ENCODE measurements at regions not wholly inside any gene's neighbourhood (a gene's known extent, or its start where the extent isn't known, plus 50 kb on each side); places are given as distances from the start of the nearest gene placed in this dataset.

DNA sequence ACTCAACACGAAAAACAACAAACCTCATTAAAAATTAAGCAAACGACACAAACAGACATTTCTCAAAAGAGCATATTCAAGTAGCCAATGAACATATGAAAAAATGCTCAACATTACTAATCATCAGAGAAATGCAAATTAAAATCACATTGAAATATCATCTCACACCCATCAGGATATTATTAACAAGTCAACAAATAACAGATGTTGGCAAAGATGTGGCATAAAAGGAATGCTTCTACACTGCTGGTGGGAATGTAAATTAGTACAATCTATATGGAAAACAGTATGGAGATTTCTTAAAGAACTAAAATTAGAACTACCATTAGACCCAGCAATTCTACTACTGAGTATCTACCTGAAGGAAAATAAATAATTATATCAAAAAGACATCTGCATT, 182.2 kb downstream of the KITLG start:
- TF ChIP-seq, protein P1, sequence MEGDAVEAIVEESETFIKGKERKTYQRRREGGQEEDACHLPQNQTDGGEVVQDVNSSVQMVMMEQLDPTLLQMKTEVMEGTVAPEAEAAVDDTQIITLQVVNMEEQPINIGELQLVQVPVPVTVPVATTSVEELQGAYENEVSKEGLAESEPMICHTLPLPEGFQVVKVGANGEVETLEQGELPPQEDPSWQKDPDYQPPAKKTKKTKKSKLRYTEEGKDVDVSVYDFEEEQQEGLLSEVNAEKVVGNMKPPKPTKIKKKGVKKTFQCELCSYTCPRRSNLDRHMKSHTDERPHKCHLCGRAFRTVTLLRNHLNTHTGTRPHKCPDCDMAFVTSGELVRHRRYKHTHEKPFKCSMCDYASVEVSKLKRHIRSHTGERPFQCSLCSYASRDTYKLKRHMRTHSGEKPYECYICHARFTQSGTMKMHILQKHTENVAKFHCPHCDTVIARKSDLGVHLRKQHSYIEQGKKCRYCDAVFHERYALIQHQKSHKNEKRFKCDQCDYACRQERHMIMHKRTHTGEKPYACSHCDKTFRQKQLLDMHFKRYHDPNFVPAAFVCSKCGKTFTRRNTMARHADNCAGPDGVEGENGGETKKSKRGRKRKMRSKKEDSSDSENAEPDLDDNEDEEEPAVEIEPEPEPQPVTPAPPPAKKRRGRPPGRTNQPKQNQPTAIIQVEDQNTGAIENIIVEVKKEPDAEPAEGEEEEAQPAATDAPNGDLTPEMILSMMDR (IDR thresholded peaks at IDR 0.05; ENCODE audit: low read depth, low read length) = no peak
- H3K4me3 ChIP-seq (ENCODE audit: low read depth, low read length) = no peak overlapping the region

DNA sequence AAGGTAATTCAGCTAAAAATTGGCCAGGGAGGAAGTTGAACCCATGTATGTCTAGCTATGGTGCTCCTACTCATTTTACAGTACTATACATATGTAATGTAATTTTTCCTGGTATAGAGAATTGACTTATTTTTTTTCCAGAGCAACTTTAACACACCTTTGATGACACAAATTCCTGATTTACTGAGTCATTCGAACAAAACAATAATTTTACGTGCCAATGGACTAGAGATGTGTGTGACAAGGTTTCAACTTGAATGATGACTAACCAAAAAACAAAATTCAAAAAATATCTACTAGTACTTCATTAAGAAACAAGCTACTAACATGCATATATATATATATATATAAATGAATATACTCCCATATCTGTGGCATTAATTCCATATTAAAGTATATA, 180.5 kb downstream of the KITLG start:
- TF ChIP-seq, protein P1 (IDR thresholded peaks at IDR 0.05; ENCODE audit: low read depth, low read length) = no peak
- H3K4me3 ChIP-seq (ENCODE audit: low read depth, low read length) = no peak overlapping the region

DNA sequence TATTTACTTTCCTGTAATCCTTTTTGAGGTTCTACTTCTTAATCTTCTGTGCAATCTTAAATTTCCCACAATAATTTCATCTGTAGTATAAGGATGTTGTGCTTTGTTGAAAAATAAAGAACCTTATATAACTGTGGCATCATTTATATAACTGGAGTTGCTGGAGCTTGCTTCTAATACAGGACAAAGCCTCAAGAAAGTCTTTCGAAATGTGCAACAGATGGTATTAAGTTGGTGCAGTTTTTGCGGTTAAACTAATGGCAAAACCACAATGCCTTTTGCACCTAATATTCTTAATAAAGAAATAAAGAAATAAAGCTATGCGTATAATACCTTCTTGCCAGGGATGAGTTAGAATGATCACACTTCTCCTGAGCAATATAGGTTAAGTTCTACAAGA, 180.0 kb downstream of the KITLG start:
- H3K4me3 ChIP-seq (ENCODE audit: low read depth, low read length) = no peak overlapping the region
- TF ChIP-seq, protein P1 (IDR thresholded peaks at IDR 0.05; ENCODE audit: low read depth, low read length) = no peak

DNA sequence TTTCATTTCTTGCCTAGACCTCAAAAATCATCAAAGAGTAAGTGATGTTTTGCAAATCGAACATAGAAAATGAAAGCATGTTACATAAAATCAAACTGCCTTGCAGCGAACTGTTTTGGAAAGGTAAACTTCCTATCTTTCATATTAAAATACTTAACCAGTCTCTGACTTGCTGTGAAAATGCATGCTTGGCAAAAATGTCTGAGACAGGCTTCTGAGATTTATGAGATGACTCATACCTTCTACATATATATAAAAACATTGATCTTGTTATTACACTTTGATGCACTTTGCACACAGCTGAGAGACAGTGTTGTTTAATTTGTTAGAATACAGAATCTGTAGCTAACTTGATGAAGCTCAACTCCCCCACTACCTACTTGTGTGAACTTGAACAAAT, 179.1 kb downstream of the KITLG start:
- TF ChIP-seq, protein P1 (IDR thresholded peaks at IDR 0.05; ENCODE audit: low read depth, low read length) = no peak
- no peak overlapping the region for H3K4me3 ChIP-seq (ENCODE audit: low read depth, low read length)

DNA sequence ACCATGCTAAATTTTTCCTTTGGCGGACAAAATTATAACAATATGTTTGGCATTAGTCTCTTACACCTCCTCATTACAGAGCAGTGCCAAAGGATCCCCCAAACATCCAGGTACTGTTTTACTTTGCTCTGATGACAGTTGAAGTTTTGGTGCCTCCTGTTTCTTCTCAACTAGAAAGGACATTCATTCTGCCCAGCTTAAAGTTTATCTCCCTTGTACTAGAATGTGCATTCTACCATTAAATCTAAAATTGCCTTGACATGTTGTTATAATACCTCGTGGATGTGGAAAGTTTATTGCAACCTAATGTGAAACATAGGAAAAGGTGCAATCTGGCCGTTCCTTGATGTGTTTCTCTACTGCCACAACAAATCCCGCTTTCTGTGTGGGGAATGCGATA, 173.4 kb downstream of the KITLG start:
- H3K4me3 ChIP-seq (ENCODE audit: low read depth, low read length) = no peak overlapping the region
- TF ChIP-seq, protein P1 (IDR thresholded peaks at IDR 0.05; ENCODE audit: low read depth, low read length) = no peak

DNA sequence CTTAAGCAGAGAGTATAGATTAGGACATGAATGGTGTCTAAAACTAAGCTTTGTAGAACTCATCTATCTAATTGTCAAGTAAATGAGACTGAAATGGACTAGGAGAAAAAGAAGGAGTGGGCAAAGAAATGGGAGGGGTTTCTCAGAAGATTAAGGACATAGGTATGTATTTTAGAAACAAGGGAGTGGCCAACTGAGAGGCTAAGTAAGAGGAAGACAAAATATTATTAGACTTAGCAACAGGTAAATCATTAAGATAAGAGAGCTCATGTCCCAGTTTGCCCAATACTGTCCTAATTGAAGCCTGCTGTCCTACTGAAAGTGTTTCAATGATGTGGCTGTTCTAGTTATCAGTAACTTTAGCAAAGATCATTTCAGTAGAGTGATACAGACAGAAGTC, 171.4 kb downstream of the KITLG start:
- H3K4me3 ChIP-seq (ENCODE audit: low read depth, low read length) = no peak overlapping the region
- TF ChIP-seq, protein P1 (IDR thresholded peaks at IDR 0.05; ENCODE audit: low read depth, low read length) = no peak

DNA sequence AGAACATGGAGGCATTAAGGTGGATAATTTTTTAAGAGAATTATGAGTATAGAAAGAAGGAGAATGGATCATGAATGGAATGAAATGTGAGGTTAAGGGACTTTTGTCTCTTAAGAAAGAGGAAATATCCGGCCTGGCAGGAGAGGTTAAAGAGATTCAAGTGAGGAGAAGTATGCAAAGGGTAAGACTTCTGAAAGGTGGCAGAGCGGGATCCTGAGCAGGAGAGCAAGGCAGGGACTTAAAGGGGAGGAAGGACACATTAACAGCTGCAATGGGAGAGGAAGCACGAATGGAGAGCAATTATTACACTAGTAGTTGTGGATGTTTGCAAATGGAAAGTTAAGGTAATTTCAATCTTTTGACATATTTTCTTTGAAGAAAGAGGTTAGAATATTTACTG, 171.0 kb downstream of the KITLG start:
- H3K4me3 ChIP-seq (ENCODE audit: low read depth, low read length) = no peak overlapping the region
- TF ChIP-seq, protein P1 (IDR thresholded peaks at IDR 0.05; ENCODE audit: low read depth, low read length) = no peak

All from WI38 (cell line).